ENCODE measurements at regions not wholly inside any gene's neighbourhood (a gene's known extent, or its start where the extent isn't known, plus 50 kb on each side); places are given as distances from the start of the nearest gene placed in this dataset.

- H3K36me3 ChIP-seq (ENCODE audit: insufficient read depth, low read length, poor library complexity, severe bottlenecking): no peaks in the 10 kb centered on the region
- CTCF ChIA-PET: no interaction called here
These were observed 482.0 kb downstream of the RASEF start for GRCh38 chr9:82580921-82581320.

GRCh38 chr9:82581516-82581915, 481.4 kb downstream of the RASEF start:
- Histone ChIP-seq H3K4me1 (ENCODE audit: insufficient read depth, low read length, poor library complexity, severe bottlenecking) (no peaks in the 10 kb centered on the region), H3K4me3 (ENCODE audit: low read depth, low read length, poor library complexity, severe bottlenecking) (no peak overlapping the region), H3K27ac (ENCODE audit: low read depth, low read length, poor library complexity, severe bottlenecking) (no peak overlapping the region), H3K36me3 (ENCODE audit: insufficient read depth, low read length, poor library complexity, severe bottlenecking) (no peaks in the 10 kb centered on the region), H3K27me3 (replicated peaks; ENCODE audit: insufficient read depth, low read depth, low read length, poor library complexity) (no peaks in the 10 kb centered on the region), H3K9me3 (ENCODE audit: low read depth, low read length, poor library complexity, severe bottlenecking) (no peaks in the 10 kb centered on the region)
- no TSS peak for BruUV-seq (replicated peaks)
- TF ChIP-seq EZH2 (IDR thresholded peaks at IDR 0.05; ENCODE audit: borderline replicate concordance, low read depth, low read length, poor library complexity, severe bottlenecking): no peak
- TF ChIP-seq CTCF (conservative IDR thresholded peaks at IDR 0.05; ENCODE audit: low read depth, low read length): no peak
- intact Hi-C loops (cut with micrococcal nuclease; ENCODE audit: unreplicated experiment): no loop called here
- no peak for DNase-seq (ENCODE audit: low spot score)
- POLR2A ChIA-PET (ENCODE audit: low non-redundant PET): no interaction called here
- CTCF ChIA-PET: no interaction called here

More at GRCh38 chr9:82580921-82581320, 482.0 kb downstream of the RASEF start:
- Histone ChIP-seq H3K4me3 (ENCODE audit: low read depth, low read length, poor library complexity, severe bottlenecking) (no peak overlapping the region), H3K9me3 (ENCODE audit: low read depth, low read length, poor library complexity, severe bottlenecking) (no peaks in the 10 kb centered on the region), H3K27ac (ENCODE audit: low read depth, low read length, poor library complexity, severe bottlenecking) (no peak overlapping the region), H3K27me3 (replicated peaks; ENCODE audit: insufficient read depth, low read depth, low read length, poor library complexity) (no peaks in the 10 kb centered on the region), H3K4me1 (ENCODE audit: insufficient read depth, low read length, poor library complexity, severe bottlenecking) (no peaks in the 10 kb centered on the region)
- POLR2A ChIA-PET (ENCODE audit: low non-redundant PET): no interaction called here
- intact Hi-C loops (cut with micrococcal nuclease; ENCODE audit: unreplicated experiment): no loop called here
- TF ChIP-seq EZH2 (IDR thresholded peaks at IDR 0.05; ENCODE audit: borderline replicate concordance, low read depth, low read length, poor library complexity, severe bottlenecking): no peak
- no peak for TF ChIP-seq CTCF (conservative IDR thresholded peaks at IDR 0.05; ENCODE audit: low read depth, low read length)
- BruUV-seq (replicated peaks): no TSS peak
- no peak for DNase-seq (ENCODE audit: low spot score)

GRCh38 chr9:82581935-82582334, 481.0 kb downstream of the RASEF start:
- BruUV-seq (replicated peaks): no TSS peak
- Histone ChIP-seq H3K36me3 (ENCODE audit: insufficient read depth, low read length, poor library complexity, severe bottlenecking) (no peaks in the 10 kb centered on the region), H3K4me1 (ENCODE audit: insufficient read depth, low read length, poor library complexity, severe bottlenecking) (no peaks in the 10 kb centered on the region), H3K4me3 (ENCODE audit: low read depth, low read length, poor library complexity, severe bottlenecking) (no peak overlapping the region), H3K27ac (ENCODE audit: low read depth, low read length, poor library complexity, severe bottlenecking) (no peak overlapping the region), H3K9me3 (ENCODE audit: low read depth, low read length, poor library complexity, severe bottlenecking) (no peaks in the 10 kb centered on the region), H3K27me3 (replicated peaks; ENCODE audit: insufficient read depth, low read depth, low read length, poor library complexity) (no peaks in the 10 kb centered on the region)
- no peak for DNase-seq (ENCODE audit: low spot score)
- intact Hi-C loops (cut with micrococcal nuclease; ENCODE audit: unreplicated experiment): no loop called here
- ChIA-PET POLR2A (ENCODE audit: low non-redundant PET) (no interaction called here), CTCF (no interaction called here)
- TF ChIP-seq CTCF (conservative IDR thresholded peaks at IDR 0.05; ENCODE audit: low read depth, low read length): no peak
- no peak for TF ChIP-seq EZH2 (IDR thresholded peaks at IDR 0.05; ENCODE audit: borderline replicate concordance, low read depth, low read length, poor library complexity, severe bottlenecking)

All from A673 (cell line).